K562 (cell line): ENCODE measurements at regions not wholly inside any gene's neighbourhood (a gene's known extent, or its start where the extent isn't known, plus 50 kb on each side); places are given as distances from the start of the nearest gene placed in this dataset.

Experiments used
- ATAC-seq: fragments of 200-7000 bp; cut with Tn5 transposase; 3 replicates; pipeline ENCODE4 v1.9.1; 2020; ENCODE audit warnings: moderate library complexity
- BruUV-seq: library from RNA; stranded (reverse); fragments of 400-500 nt; replicated peaks from 2 replicates; lab custom pipeline; 2021; lab: Mats Ljungman, UMichigan
- CTCF ChIA-PET: fragments of 300-600 bp; formaldehyde crosslinking; extraction: SDS; loops from one replicate; lab custom pipeline; 2021; ENCODE audit warnings: low intra/inter-chr PET ratio; lab: Yijun Ruan, JAX
- POLR2A ChIA-PET: fragments of 300-600, 350-650 bp; sonication (Branson Sonifier 250); formaldehyde crosslinking; extraction: SDS; loops from one replicate; lab custom pipeline; 2021; ENCODE audit warnings: antibody characterized with exemption, inconsistent platforms; lab: Yijun Ruan, JAX
- DNase-seq, 4 experiments: peaks; one replicate each; pipeline versions ENCODE4 v3.0.0 to v3.0.0-alpha.2; 2011 to 2018; ENCODE audit warnings: low spot score in 3 of 4, mixed read lengths in 3 of 4; ENCODE audit errors: extremely low read depth in 1 of 4
- FAIRE-seq: peaks from 2 replicates; lab custom pipeline; 2011; peaks lifted over from hg19 to GRCh38; lab: Jason Lieb, UNC
- H2AFZ ChIP-seq: 2 replicates; pipeline ENCODE4 v1.6.0; 2011; ENCODE audit warnings: low read depth, low read length, control low read depth, inconsistent platforms
- H3K27ac ChIP-seq: fragments of 200-600 bp; 3 replicates; pipeline ENCODE4 v1.8.0; 2011; ENCODE audit warnings: low read depth, mild to moderate bottlenecking, control low read depth, inconsistent platforms, low read length, moderate library complexity, mixed read lengths; ENCODE audit errors: extremely low read depth
- H3K27me3 ChIP-seq, 2 experiments: fragments of 300-600 bp in 1 of 2; 2 replicates in 1 of 2; 3 replicates in 1 of 2; pipeline versions ENCODE4 v1.6.0 to v1.8.0; 2011; ENCODE audit warnings: inconsistent platforms in 2 of 2, low read length in 2 of 2, mild to moderate bottlenecking in 1 of 2, mixed read lengths in 1 of 2, moderate library complexity in 1 of 2; ENCODE audit not compliant: control insufficient read depth in 2 of 2, insufficient read depth in 2 of 2
- H3K36me3 ChIP-seq: fragments of 300-600 bp; 3 replicates; pipeline ENCODE4 v1.8.0; 2011; ENCODE audit warnings: mild to moderate bottlenecking, low read length, inconsistent platforms; ENCODE audit not compliant: control insufficient read depth, insufficient read depth
- H3K4me1 ChIP-seq, 2 experiments: fragments of 200-600 bp in 1 of 2; replicated peaks in 1 of 2; 2 replicates in 1 of 2; 3 replicates in 1 of 2; pipeline versions ENCODE4 v1.5.1 to v1.8.0; 2011; ENCODE audit warnings: inconsistent platforms in 2 of 2, low read length in 2 of 2, mild to moderate bottlenecking in 1 of 2, mixed read lengths in 1 of 2, moderate library complexity in 1 of 2; ENCODE audit not compliant: control insufficient read depth in 2 of 2, insufficient read depth in 2 of 2
- H3K4me2 ChIP-seq: 2 replicates; pipeline ENCODE4 v1.6.1; 2011; ENCODE audit warnings: low read length, control low read depth, inconsistent platforms, mixed read lengths; ENCODE audit not compliant: insufficient read depth
- H3K4me3 ChIP-seq: fragments of 200-600 bp; sonication (generic), shearing (Covaris generic); 2 replicates; pipeline ENCODE4 v1.5.1; 2016; ENCODE audit warnings: control low read depth, inconsistent platforms
- H3K79me2 ChIP-seq: fragments of 200-600 bp; 3 replicates; pipeline ENCODE4 v1.8.0; 2011; ENCODE audit warnings: low read length, inconsistent platforms; ENCODE audit not compliant: control insufficient read depth, insufficient read depth
- H3K9ac ChIP-seq, 2 experiments: 2 replicates each; pipeline versions ENCODE4 v1.6.0 to v1.6.1; 2011; ENCODE audit warnings: low read depth in 2 of 2, low read length in 2 of 2, control low read depth in 1 of 2, inconsistent platforms in 1 of 2, mild to moderate bottlenecking in 1 of 2, mixed read lengths in 1 of 2; ENCODE audit not compliant: insufficient read depth in 1 of 2
- H3K9me1 ChIP-seq: one replicate; pipeline ENCODE4 v1.6.0; 2011; ENCODE audit warnings: inconsistent platforms, mild to moderate bottlenecking, low read length, moderate library complexity; ENCODE audit not compliant: control insufficient read depth, insufficient read depth
- H3K9me3 ChIP-seq: replicated peaks from 2 replicates; pipeline ENCODE4 v1.5.1; 2011; ENCODE audit warnings: low read depth, low read length, inconsistent platforms; ENCODE audit not compliant: control insufficient read depth, insufficient read depth
- H4K20me1 ChIP-seq: replicated peaks from 2 replicates; pipeline ENCODE4 v1.6.1; 2011; ENCODE audit warnings: low read length, inconsistent platforms, mixed read lengths; ENCODE audit not compliant: control insufficient read depth, insufficient read depth
- FOXA1 ChIP-seq: fragments of 450-650 bp; IDR thresholded peaks from 2 replicates; pipeline ENCODE4 v1.6.1; 2016; ENCODE audit warnings: mild to moderate bottlenecking, borderline replicate concordance
- JUND ChIP-seq, 2 experiments: IDR thresholded peaks; 2 replicates in 1 of 2; 3 replicates in 1 of 2; pipeline ENCODE4 v1.6.1; 2011; ENCODE audit warnings: borderline replicate concordance in 2 of 2, low read depth in 2 of 2, low read length in 2 of 2, improper control_type of control experiment in 1 of 2, missing biosample characterization in 1 of 2, missing genetic modification characterization in 1 of 2, missing genetic modification reagents in 1 of 2
- PHB ChIP-seq: fragments of 250-450 bp; sonication (Bioruptor Pico); IDR thresholded peaks from 2 replicates; pipeline ENCODE4 v1.5.0; 2021
- TEAD1 ChIP-seq, 2 experiments: fragments of 450-650 bp in 1 of 2; sonication (generic) in 1 of 2; formaldehyde crosslinking; IDR thresholded peaks; 2 replicates each; pipeline versions ENCODE4 v1.4.0 to v1.8.0; 2020 to 2022; ENCODE audit warnings: mild to moderate bottlenecking in 2 of 2, missing genetic modification reagents in 1 of 2
- U2AF1 ChIP-seq: fragments of 200-400 bp; formaldehyde crosslinking; optimal IDR thresholded peaks from 2 replicates; pipeline ENCODE3; 2017; ENCODE audit warnings: mild to moderate bottlenecking, low read depth, low read length, moderate library complexity
- ZNF165 ChIP-seq: fragments of 250-450 bp; sonication (Bioruptor Pico); IDR thresholded peaks from 2 replicates; pipeline ENCODE4 v1.4.0; 2020; ENCODE audit warnings: borderline replicate concordance
- ZNF766 ChIP-seq: fragments of 200-800 bp; sonication (Bioruptor generic); conservative IDR thresholded peaks from 2 replicates; pipeline ENCODE4 v1.6.1; 2016; ENCODE audit warnings: missing genetic modification characterization, missing compliant biosample characterization
- WGBS: fragments of 100-300 bp; shearing (Covaris generic); methylation state at CpG from one replicate; pipeline ENCODE4 v1.1.6; 2016; ENCODE audit warnings: low coverage, mixed read lengths; ENCODE audit not compliant: insufficient coverage; ENCODE audit errors: missing lambda C conversion rate; 5-methylcytosine and 5-hydroxymethylcytosine counted together
- in situ Hi-C: fragments of 300-500 bp; cut with MboI; formaldehyde crosslinking; loops from 4 replicates; pipeline ENCODE4 v1.15.0; 2018; ENCODE audit warnings: inconsistent platforms, mixed read lengths
- intact Hi-C: fragments of 100-400 bp; cut with micrococcal nuclease; formaldehyde crosslinking; loops from 2 replicates; pipeline ENCODE4 v1.14.2; 2022
- TF ChIP-seq, protein P1 (sequence below): IDR thresholded peaks from 2 replicates; pipeline ENCODE4 v1.6.1; 2016; ENCODE audit warnings: missing genetic modification characterization, missing compliant biosample characterization
- TF ChIP-seq, protein P2 (sequence below): fragments of 250-450 bp; sonication (Bioruptor Pico); IDR thresholded peaks from 2 replicates; pipeline ENCODE4 v1.8.0; 2022; ENCODE audit warnings: moderate library complexity, mild to moderate bottlenecking, inconsistent platforms
- TF ChIP-seq, protein P3 (sequence below): fragments of 250-450 bp; sonication (Bioruptor Pico); IDR thresholded peaks from 2 replicates; pipeline ENCODE4 v1.5.0; 2021
- TF ChIP-seq, protein P4 (sequence below): sonication (generic); formaldehyde crosslinking; IDR thresholded peaks from 2 replicates; pipeline ENCODE4 v1.8.1; 2023; ENCODE audit warnings: mild to moderate bottlenecking, missing genetic modification reagents

DNA sequence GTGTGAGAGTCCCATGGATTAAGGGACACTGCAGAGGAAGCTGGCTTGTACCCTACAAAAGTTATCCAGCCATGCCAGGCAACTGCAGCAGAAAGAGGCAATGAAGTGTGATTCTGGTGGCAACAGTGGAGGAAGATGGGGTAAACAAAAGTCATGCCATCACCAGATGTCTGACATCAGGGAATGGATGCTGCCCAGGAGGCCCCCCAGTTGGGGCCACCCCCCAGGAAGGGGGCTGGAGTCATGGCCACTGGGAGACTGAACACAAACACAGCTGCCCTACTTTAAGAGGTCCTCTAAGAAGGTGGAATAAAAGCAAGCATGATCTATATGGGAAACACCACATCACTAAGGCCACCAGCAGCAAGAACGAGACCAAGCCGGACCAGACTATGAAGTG is 235.3 kb downstream of the KLF12 start:
- Histone ChIP-seq H4K20me1 (no peaks in the 10 kb centered on the region), H3K4me2 (no peak overlapping the region), H3K9me3 (no peaks in the 10 kb centered on the region), H3K27me3 (no peaks in the 10 kb centered on the region), H3K4me3 (no peak overlapping the region), H2AFZ (no peak overlapping the region), H3K27ac (no peak overlapping the region), H3K79me2 (no peaks in the 10 kb centered on the region), H3K36me3 (no peaks in the 10 kb centered on the region), H3K4me1 (no peaks in the 10 kb centered on the region), H3K9me1 (no peaks in the 10 kb centered on the region), H3K9ac (no peak overlapping the region)
- no CpG with 5 or more reads among the region's 2 CpGs for WGBS
- ChIA-PET POLR2A (no interaction called here), CTCF (no interaction called here)
- no TSS peak for BruUV-seq
- in situ Hi-C loops = no loop called here
- FAIRE-seq (no peak), DNase-seq (no peak), ATAC-seq (no peak)
- intact Hi-C loops = no loop called here
- TF ChIP-seq TEAD1 (CRISPR knock-in tag; IDR thresholded peaks at IDR 0.05) (no peak), ZNF165 (CRISPR knock-in tag) (no peak), FOXA1 (no peak), JUND (IDR thresholded peaks at IDR 0.05; ENCODE audit: borderline replicate concordance, low read depth, low read length) (no peak), JUND (tag; IDR thresholded peaks at IDR 0.05; ENCODE audit: borderline replicate concordance, low read depth, low read length) (no peak), PHB (no peak), U2AF1 (no peak), ZNF766 (CRISPR knock-in tag) (no peak)
- TF ChIP-seq, protein P1, sequence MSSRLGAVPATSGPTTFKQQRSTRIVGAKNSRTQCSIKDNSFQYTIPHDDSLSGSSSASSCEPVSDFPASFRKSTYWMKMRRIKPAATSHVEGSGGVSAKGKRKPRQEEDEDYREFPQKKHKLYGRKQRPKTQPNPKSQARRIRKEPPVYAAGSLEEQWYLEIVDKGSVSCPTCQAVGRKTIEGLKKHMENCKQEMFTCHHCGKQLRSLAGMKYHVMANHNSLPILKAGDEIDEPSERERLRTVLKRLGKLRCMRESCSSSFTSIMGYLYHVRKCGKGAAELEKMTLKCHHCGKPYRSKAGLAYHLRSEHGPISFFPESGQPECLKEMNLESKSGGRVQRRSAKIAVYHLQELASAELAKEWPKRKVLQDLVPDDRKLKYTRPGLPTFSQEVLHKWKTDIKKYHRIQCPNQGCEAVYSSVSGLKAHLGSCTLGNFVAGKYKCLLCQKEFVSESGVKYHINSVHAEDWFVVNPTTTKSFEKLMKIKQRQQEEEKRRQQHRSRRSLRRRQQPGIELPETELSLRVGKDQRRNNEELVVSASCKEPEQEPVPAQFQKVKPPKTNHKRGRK (tag) = no peak
- TF ChIP-seq, protein P2, sequence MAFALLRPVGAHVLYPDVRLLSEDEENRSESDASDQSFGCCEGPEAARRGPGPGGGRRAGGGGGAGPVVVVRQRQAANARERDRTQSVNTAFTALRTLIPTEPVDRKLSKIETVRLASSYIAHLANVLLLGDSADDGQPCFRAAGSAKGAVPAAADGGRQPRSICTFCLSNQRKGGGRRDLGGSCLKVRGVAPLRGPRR (CRISPR knock-in tag) = no peak
- TF ChIP-seq, protein P3, sequence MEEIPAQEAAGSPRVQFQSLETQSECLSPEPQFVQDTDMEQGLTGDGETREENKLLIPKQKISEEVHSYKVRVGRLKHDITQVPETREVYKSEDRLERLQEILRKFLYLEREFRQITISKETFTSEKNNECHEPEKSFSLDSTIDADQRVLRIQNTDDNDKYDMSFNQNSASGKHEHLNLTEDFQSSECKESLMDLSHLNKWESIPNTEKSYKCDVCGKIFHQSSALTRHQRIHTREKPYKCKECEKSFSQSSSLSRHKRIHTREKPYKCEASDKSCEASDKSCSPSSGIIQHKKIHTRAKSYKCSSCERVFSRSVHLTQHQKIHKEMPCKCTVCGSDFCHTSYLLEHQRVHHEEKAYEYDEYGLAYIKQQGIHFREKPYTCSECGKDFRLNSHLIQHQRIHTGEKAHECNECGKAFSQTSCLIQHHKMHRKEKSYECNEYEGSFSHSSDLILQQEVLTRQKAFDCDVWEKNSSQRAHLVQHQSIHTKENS (CRISPR knock-in tag) = no peak
- TF ChIP-seq, protein P4, sequence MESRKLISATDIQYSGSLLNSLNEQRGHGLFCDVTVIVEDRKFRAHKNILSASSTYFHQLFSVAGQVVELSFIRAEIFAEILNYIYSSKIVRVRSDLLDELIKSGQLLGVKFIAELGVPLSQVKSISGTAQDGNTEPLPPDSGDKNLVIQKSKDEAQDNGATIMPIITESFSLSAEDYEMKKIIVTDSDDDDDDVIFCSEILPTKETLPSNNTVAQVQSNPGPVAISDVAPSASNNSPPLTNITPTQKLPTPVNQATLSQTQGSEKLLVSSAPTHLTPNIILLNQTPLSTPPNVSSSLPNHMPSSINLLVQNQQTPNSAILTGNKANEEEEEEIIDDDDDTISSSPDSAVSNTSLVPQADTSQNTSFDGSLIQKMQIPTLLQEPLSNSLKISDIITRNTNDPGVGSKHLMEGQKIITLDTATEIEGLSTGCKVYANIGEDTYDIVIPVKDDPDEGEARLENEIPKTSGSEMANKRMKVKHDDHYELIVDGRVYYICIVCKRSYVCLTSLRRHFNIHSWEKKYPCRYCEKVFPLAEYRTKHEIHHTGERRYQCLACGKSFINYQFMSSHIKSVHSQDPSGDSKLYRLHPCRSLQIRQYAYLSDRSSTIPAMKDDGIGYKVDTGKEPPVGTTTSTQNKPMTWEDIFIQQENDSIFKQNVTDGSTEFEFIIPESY (CRISPR knock-in tag) = no peak
